ENCODE measurements at regions not wholly inside any gene's neighbourhood (a gene's known extent, or its start where the extent isn't known, plus 50 kb on each side); places are given as distances from the start of the nearest gene placed in this dataset.

DNA sequence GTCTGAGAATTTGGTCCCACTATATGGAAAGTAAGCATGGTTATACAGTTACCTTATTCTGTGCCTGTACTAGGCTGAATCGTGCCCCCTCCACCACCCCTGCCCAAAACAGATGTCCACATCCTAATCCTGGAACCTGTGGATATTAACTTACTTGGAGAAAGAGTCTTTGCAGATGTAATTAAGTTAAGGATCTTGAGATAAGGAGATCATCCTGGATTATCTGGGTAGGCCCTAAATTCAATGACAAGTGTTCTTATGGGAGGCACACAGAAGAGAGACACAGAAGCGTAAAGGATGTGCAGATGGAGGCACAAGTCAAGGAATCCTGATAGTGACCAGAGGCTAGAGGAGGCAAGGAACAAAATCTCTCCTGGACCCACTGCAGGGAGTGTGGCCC lies 116.7 kb upstream of the MAN1A1 start:
- Histone ChIP-seq H3K36me3 (no peaks in the 10 kb centered on the region), H3K4me1 (peaks cover 0 to 18% (median 0%) of the 10 kb centered on the region in 12 donors), H3K9me3 (peaks cover 0 to 14% (median 0%) of the 10 kb centered on the region in 12 donors), H3K27me3 (no peaks in the 10 kb centered on the region), H3K4me3 (no peak overlapping the region), H3K27ac (no peak overlapping the region)
- no peak for ATAC-seq
- intact Hi-C loops (cut with DNase I): no loop called here
- TF ChIP-seq, protein P1, sequence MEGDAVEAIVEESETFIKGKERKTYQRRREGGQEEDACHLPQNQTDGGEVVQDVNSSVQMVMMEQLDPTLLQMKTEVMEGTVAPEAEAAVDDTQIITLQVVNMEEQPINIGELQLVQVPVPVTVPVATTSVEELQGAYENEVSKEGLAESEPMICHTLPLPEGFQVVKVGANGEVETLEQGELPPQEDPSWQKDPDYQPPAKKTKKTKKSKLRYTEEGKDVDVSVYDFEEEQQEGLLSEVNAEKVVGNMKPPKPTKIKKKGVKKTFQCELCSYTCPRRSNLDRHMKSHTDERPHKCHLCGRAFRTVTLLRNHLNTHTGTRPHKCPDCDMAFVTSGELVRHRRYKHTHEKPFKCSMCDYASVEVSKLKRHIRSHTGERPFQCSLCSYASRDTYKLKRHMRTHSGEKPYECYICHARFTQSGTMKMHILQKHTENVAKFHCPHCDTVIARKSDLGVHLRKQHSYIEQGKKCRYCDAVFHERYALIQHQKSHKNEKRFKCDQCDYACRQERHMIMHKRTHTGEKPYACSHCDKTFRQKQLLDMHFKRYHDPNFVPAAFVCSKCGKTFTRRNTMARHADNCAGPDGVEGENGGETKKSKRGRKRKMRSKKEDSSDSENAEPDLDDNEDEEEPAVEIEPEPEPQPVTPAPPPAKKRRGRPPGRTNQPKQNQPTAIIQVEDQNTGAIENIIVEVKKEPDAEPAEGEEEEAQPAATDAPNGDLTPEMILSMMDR (IDR thresholded peaks at IDR 0.05): no peak
- no peak for TF ChIP-seq POLR2A (IDR thresholded peaks at IDR 0.05)
- no peak for DNase-seq
- WGBS, 4 donors: 92 to 97% (median 94%) methylated on average over 2 of the region's 2 CpGs

DNA sequence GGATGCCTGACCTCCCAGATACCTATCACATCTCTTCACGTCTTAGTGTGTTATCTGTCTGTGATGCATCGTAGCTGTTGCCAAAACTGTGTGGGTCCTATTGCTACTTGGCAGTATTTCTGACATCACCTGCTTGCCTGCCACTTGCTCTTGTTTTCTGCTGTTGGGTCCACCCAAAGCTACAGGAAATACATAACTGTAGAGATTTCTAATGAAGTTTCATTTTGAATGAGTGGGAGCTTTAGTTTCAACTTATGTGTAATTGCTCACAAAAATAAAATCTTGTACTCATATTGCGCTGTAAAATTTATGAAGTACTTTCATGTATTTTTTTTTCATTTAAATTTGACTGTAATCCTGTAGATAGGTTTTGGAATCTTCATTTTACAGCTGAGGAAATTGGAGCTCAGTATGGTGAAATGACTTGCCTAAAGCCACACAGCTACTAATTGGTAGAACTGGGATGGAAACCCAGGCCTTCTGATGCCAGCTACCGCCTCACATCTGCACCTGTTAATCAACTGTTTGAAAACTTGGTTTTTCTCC lies 113.6 kb upstream of the MAN1A1 start:
- Histone ChIP-seq H3K27ac (no peak overlapping the region), H3K4me1 (peaks cover 0 to 13% (median 0%) of the 10 kb centered on the region in 12 donors), H3K9me3 (peaks cover 0 to 12% (median 0%) of the 10 kb centered on the region in 12 donors), H3K4me3 (no peak overlapping the region), H3K36me3 (no peaks in the 10 kb centered on the region), H3K27me3 (no peaks in the 10 kb centered on the region)
- TF ChIP-seq, protein P1 (IDR thresholded peaks at IDR 0.05): no peak
- no peak for TF ChIP-seq POLR2A (IDR thresholded peaks at IDR 0.05)
- DNase-seq (no peak), ATAC-seq (no peak)
- intact Hi-C loops (cut with DNase I): no loop called here
- WGBS, 4 donors: 58 to 63% (median 59%) methylated on average over 4 of the region's 4 CpGs

DNA sequence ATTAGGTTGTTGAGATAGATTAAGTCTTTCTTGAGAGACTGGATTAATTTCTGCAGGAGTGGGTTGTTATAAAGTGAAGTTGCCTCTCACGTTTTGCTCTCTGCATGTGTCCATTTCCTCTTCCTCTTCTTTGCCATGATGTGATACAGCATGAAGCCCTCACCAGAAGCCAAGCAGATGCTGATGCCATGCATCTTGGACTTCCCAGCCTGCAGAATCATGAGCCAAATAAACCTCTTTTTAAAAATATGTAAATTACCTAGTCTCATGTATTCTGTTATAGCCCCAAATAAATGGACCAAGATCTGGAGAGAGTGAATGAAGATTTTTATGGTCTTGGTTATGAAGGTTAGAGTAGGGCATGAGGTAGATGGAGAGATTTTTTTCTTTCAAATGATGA lies 111.6 kb upstream of the MAN1A1 start:
- no peaks in the 10 kb centered on the region for H3K4me1 ChIP-seq
- no peaks in the 10 kb centered on the region for H3K36me3 ChIP-seq
- H3K27ac ChIP-seq: no peak overlapping the region
- WGBS, 4 donors: 55 to 87% (median 63%) methylated on average over 1 of the region's 1 CpG
- ATAC-seq: no peak
- H3K27me3 ChIP-seq: no peaks in the 10 kb centered on the region
- H3K9me3 ChIP-seq: peaks cover 0 to 12% (median 0%) of the 10 kb centered on the region in 12 donors
- DNase-seq: no peak
- TF ChIP-seq, protein P1 (IDR thresholded peaks at IDR 0.05): no peak
- TF ChIP-seq POLR2A (IDR thresholded peaks at IDR 0.05): no peak
- intact Hi-C loops (cut with DNase I): no loop called here
- no peak overlapping the region for H3K4me3 ChIP-seq

DNA sequence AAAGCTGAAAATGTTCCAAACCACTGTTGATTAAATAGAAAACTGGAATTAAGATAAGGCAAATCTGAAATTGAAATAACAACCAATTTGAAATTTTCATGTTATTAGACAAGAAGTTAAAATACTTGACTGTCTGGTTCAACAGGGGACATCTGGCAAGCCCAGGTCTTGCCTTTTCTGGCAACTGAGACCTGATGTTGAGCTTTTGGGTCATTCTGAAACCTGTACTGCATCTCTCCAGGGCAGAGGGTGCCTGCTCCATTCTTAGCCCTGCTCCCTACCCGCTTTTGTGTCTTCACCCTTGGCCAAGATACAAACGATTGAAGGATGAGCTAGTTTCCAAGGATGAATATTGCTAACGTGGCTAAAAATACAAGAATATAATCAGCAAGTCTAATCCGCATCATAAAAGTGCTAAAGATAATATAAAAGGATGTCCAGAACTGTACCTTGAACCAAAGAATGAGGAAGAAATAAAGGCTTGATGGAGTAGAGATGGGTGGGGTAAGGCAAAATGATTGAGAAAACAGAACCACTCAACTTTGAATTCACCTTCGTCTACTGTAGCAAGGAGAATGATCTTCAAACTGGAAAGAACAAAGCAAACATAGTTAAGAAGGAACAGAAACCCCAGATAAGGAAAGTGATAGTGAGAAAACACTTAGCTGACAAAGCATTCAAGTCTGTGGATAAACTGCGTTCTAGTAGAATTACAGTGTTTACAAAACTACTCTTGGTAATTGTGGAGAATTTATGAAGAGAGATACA lies 109.8 kb upstream of the MAN1A1 start:
- Histone ChIP-seq H3K4me1 (peaks cover 0 to 11% (median 0%) of the 10 kb centered on the region in 12 donors), H3K36me3 (no peaks in the 10 kb centered on the region), H3K4me3 (no peak overlapping the region), H3K27me3 (no peaks in the 10 kb centered on the region), H3K9me3 (peaks cover 0 to 12% (median 0%) of the 10 kb centered on the region in 12 donors), H3K27ac (no peak overlapping the region)
- WGBS, 4 donors: 85 to 88% (median 87%) methylated on average over 6 of the region's 6 CpGs
- intact Hi-C loops (cut with DNase I): no loop called here
- TF ChIP-seq, protein P1 (IDR thresholded peaks at IDR 0.05): no peak
- TF ChIP-seq POLR2A (IDR thresholded peaks at IDR 0.05): no peak
- DNase-seq: no peak
- ATAC-seq: no peak

Measured in heart left ventricle (tissue), 16 donors.